Liver (tissue), 8 donors: ENCODE measurements at regions not wholly inside any gene's neighbourhood (a gene's known extent, or its start where the extent isn't known, plus 50 kb on each side); places are given as distances from the start of the nearest gene placed in this dataset.

Experiments used
- DNase-seq: peaks from one replicate; pipeline ENCODE4 v3.0.0-alpha.2; 2017; ENCODE audit warnings: low spot score
- H3K27ac ChIP-seq, 2 donors: one replicate each; pipeline ENCODE4 v1.7.0; 2013; ENCODE audit warnings: inconsistent platforms in 2 of 2, low read length in 2 of 2, control low read depth in 1 of 2, low read depth in 1 of 2, mild to moderate bottlenecking in 1 of 2
- H3K27me3 ChIP-seq, 4 donors: one replicate each; pipeline versions ENCODE4 v1.6.1 to v1.7.0; 2013; ENCODE audit warnings: low read length in 3 of 4, inconsistent platforms in 1 of 4, mild to moderate bottlenecking in 1 of 4, moderate library complexity in 1 of 4; ENCODE audit not compliant: control insufficient read depth in 4 of 4, insufficient read depth in 4 of 4
- H3K36me3 ChIP-seq, 4 donors: one replicate each; pipeline versions ENCODE4 v1.6.1 to v1.7.0; 2013; ENCODE audit warnings: low read length in 3 of 4, mild to moderate bottlenecking in 3 of 4, low read depth in 1 of 4, moderate library complexity in 1 of 4; ENCODE audit not compliant: control insufficient read depth in 4 of 4, insufficient read depth in 3 of 4
- H3K4me1 ChIP-seq, 4 donors: one replicate each; pipeline versions ENCODE4 v1.6.1 to v1.7.0; 2013; ENCODE audit warnings: low read length in 3 of 4, mild to moderate bottlenecking in 3 of 4, moderate library complexity in 1 of 4; ENCODE audit not compliant: control insufficient read depth in 4 of 4, insufficient read depth in 4 of 4
- H3K4me3 ChIP-seq, 3 donors: one replicate each; pipeline versions ENCODE4 v1.6.1 to v1.7.0; 2013; ENCODE audit warnings: low read length in 3 of 3, control low read depth in 1 of 3, low read depth in 1 of 3, mild to moderate bottlenecking in 1 of 3
- H3K9ac ChIP-seq, 2 donors: one replicate each; pipeline ENCODE4 v1.7.0; 2013; ENCODE audit warnings: low read length in 2 of 2, mild to moderate bottlenecking in 2 of 2, moderate library complexity in 2 of 2, control low read depth in 1 of 2, low read depth in 1 of 2
- H3K9me3 ChIP-seq, 4 donors: one replicate each; pipeline versions ENCODE4 v1.6.1 to v1.7.0; 2013; ENCODE audit warnings: low read length in 3 of 4; ENCODE audit not compliant: control insufficient read depth in 4 of 4
- ATF3 ChIP-seq: IDR thresholded peaks from 2 replicates; pipeline ENCODE4 v1.6.1; 2016; ENCODE audit warnings: antibody characterized with exemption
- CTCF ChIP-seq: fragments of 150-350 bp; IDR thresholded peaks from 2 replicates; pipeline ENCODE4 v1.5.1; 2017; ENCODE audit warnings: improper control_type of control experiment, low read depth, low read length; ENCODE audit not compliant: missing input control
- EGR1 ChIP-seq, 2 donors: IDR thresholded peaks; 2 replicates each; pipeline ENCODE4 v1.6.1; 2016 to 2018; ENCODE audit warnings: antibody characterized with exemption in 2 of 2, low read depth in 2 of 2
- FOXA1 ChIP-seq: IDR thresholded peaks from 2 replicates; pipeline ENCODE4 v1.6.1; 2016; ENCODE audit warnings: antibody characterized with exemption
- FOXA2 ChIP-seq: IDR thresholded peaks from 2 replicates; pipeline ENCODE4 v1.6.1; 2016; ENCODE audit warnings: antibody characterized with exemption
- GABPA ChIP-seq, 2 donors: IDR thresholded peaks in 1 of 2; conservative IDR thresholded peaks in 1 of 2; 2 replicates each; pipeline ENCODE4 v1.6.1; 2016; ENCODE audit warnings: antibody characterized with exemption in 2 of 2, mild to moderate bottlenecking in 1 of 2, moderate library complexity in 1 of 2
- HNF4A ChIP-seq, 2 donors: conservative IDR thresholded peaks; 2 replicates each; pipeline ENCODE4 v1.6.1; 2016; ENCODE audit warnings: antibody characterized with exemption in 2 of 2, mild to moderate bottlenecking in 2 of 2
- HNF4G ChIP-seq: IDR thresholded peaks from 2 replicates; pipeline ENCODE4 v1.6.1; 2016; ENCODE audit warnings: antibody characterized with exemption
- JUND ChIP-seq, 2 donors: IDR thresholded peaks; 2 replicates each; pipeline ENCODE4 v1.6.1; 2016; ENCODE audit warnings: antibody characterized with exemption in 2 of 2
- MAX ChIP-seq: IDR thresholded peaks from 2 replicates; pipeline ENCODE4 v1.6.1; 2016; ENCODE audit warnings: antibody characterized with exemption
- NR2F2 ChIP-seq: IDR thresholded peaks from 2 replicates; pipeline ENCODE4 v1.6.1; 2016; ENCODE audit warnings: antibody characterized with exemption
- RAD21 ChIP-seq, 2 donors: IDR thresholded peaks; 2 replicates each; pipeline ENCODE4 v1.6.1; 2016; ENCODE audit warnings: antibody characterized with exemption in 2 of 2, mild to moderate bottlenecking in 2 of 2
- REST ChIP-seq: IDR thresholded peaks from 2 replicates; pipeline ENCODE4 v1.6.1; 2016; ENCODE audit warnings: antibody characterized with exemption, mild to moderate bottlenecking
- RXRA ChIP-seq, 2 donors: IDR thresholded peaks; 2 replicates each; pipeline ENCODE4 v1.6.1; 2017 to 2018; ENCODE audit warnings: antibody characterized with exemption in 2 of 2, mild to moderate bottlenecking in 1 of 2
- SP1 ChIP-seq: IDR thresholded peaks from 2 replicates; pipeline ENCODE4 v1.6.1; 2018; ENCODE audit warnings: antibody characterized with exemption, mild to moderate bottlenecking
- TAF1 ChIP-seq: conservative IDR thresholded peaks from 2 replicates; pipeline ENCODE4 v1.6.1; 2016; ENCODE audit warnings: antibody characterized with exemption, mild to moderate bottlenecking
- YY1 ChIP-seq: IDR thresholded peaks from 2 replicates; pipeline ENCODE4 v1.6.1; 2016; ENCODE audit warnings: antibody characterized with exemption, mild to moderate bottlenecking
- ZBTB33 ChIP-seq: IDR thresholded peaks from 2 replicates; pipeline ENCODE4 v1.6.1; 2016; ENCODE audit warnings: antibody characterized with exemption
- WGBS: extraction: QIAGEN DNeasy Blood & Tissue Kit; methylation state at CpG from one replicate; pipeline ENCODE4 v1.1.7; 2013; 5-methylcytosine and 5-hydroxymethylcytosine counted together
- donor health status: healthy.
- donor health status: healthy.
- donor health status: healthy.
- donor health status: healthy.
- donor health status: healthy.

- Histone ChIP-seq H3K27ac (no peak overlapping the region), H3K36me3 (no peaks in the 10 kb centered on the region), H3K4me3 (no peak overlapping the region), H3K27me3 (no peaks in the 10 kb centered on the region), H3K9me3 (peaks cover 0 to 2% (median 0%) of the 10 kb centered on the region in 4 donors), H3K4me1 (no peaks in the 10 kb centered on the region), H3K9ac (no peak overlapping the region)
- DNase-seq: no peak
- 75% methylated on average over 5 of the region's 5 CpGs for WGBS
- TF ChIP-seq NR2F2 (no peak), MAX (no peak), FOXA2 (no peak)
Observed at GRCh38 chr6:98560841-98561240, 273.5 kb upstream of the POU3F2 start.

- TF ChIP-seq SP1 (no peak), MAX (no peak), EGR1 (IDR thresholded peaks at IDR 0.05; ENCODE audit: low read depth in 2 of 2) (no peak), FOXA1 (no peak), NR2F2 (no peak), REST (no peak), ZBTB33 (no peak), GABPA (IDR thresholded peaks at IDR 0.05 in 1 of 2, conservative IDR thresholded peaks at IDR 0.05 in 1 of 2) (no peak), CTCF (no peak), RAD21 (IDR thresholded peaks at IDR 0.05) (no peak), RXRA (IDR thresholded peaks at IDR 0.05) (no peak), YY1 (no peak), JUND (IDR thresholded peaks at IDR 0.05) (no peak), FOXA2 (no peak), TAF1 (no peak), ATF3 (no peak), HNF4A (conservative IDR thresholded peaks at IDR 0.05) (no peak), HNF4G (no peak)
- no peaks in the 10 kb centered on the region for H3K9me3 ChIP-seq
- no peaks in the 10 kb centered on the region for H3K27me3 ChIP-seq
- H3K4me1 ChIP-seq: no peaks in the 10 kb centered on the region
- no peak overlapping the region for H3K4me3 ChIP-seq
- WGBS: 44% methylated on average over 1 of the region's 1 CpG
- DNase-seq: no peak
- no peak overlapping the region for H3K9ac ChIP-seq
- no peak overlapping the region for H3K27ac ChIP-seq
- H3K36me3 ChIP-seq: no peaks in the 10 kb centered on the region
Observed at GRCh38 chr6:98566126-98566525, 268.2 kb upstream of the POU3F2 start.
